ENCODE measurements at regions not wholly inside any gene's neighbourhood (a gene's known extent, or its start where the extent isn't known, plus 50 kb on each side); places are given as distances from the start of the nearest gene placed in this dataset.
A peak's percentile ranks its signal among the peaks of the same experiment; 100 is the strongest.

GRCh38 chr21:35475009-35475408 lies 425.9 kb upstream of the RUNX1 start:
- peaks cover 0 to 12% (median 6%) of the 10 kb centered on the region in 11 donors for H3K9me3 ChIP-seq
- peaks cover 0 to 13% (median 5%) of the 10 kb centered on the region in 7 donors for H3K27me3 ChIP-seq
- H3K4me1 ChIP-seq = peaks cover 0 to 63% (median 0%) of the 10 kb centered on the region in 9 donors
- intact Hi-C loops (cut with DNase I) = no loop called here
- peak overlapping the region in 3 of 10 donors; percentile 36 to 79 (median 54) for H3K27ac ChIP-seq
- TF ChIP-seq CTCF (IDR thresholded peaks at IDR 0.05) = no peak
- H3K36me3 ChIP-seq = no peaks in the 10 kb centered on the region
- no peak overlapping the region for H3K4me3 ChIP-seq
- ATAC-seq = peak in 6 of 8 donors; percentile 45 to 62 (median 54)
- DNase-seq = no peak

GRCh38 chr21:35473496-35473895 lies 424.4 kb upstream of the RUNX1 start:
- peak overlapping the region in 1 of 10 donors; percentile 79 for H3K27ac ChIP-seq
- 83% methylated on average over 1 of the region's 1 CpG for WGBS, 2 donors
- no peak overlapping the region for H3K4me3 ChIP-seq
- peaks cover 0 to 10% (median 3%) of the 10 kb centered on the region in 7 donors for H3K27me3 ChIP-seq
- no peak for TF ChIP-seq CTCF (IDR thresholded peaks at IDR 0.05)
- ATAC-seq = no peak
- no peaks in the 10 kb centered on the region for H3K36me3 ChIP-seq
- intact Hi-C loops (cut with DNase I) = no loop called here
- no peaks in the 10 kb centered on the region for H3K9me3 ChIP-seq
- no peak for DNase-seq
- peaks cover 0 to 57% (median 5%) of the 10 kb centered on the region in 9 donors for H3K4me1 ChIP-seq

- no peak for DNase-seq
- TF ChIP-seq CTCF (IDR thresholded peaks at IDR 0.05) = no peak
- Histone ChIP-seq H3K9me3 (peaks cover 0 to 4% (median 0%) of the 10 kb centered on the region in 11 donors), H3K4me1 (peaks cover 0 to 29% (median 3%) of the 10 kb centered on the region in 9 donors), H3K27ac (no peak overlapping the region), H3K36me3 (no peaks in the 10 kb centered on the region), H3K27me3 (peaks cover 0 to 10% (median 0%) of the 10 kb centered on the region in 7 donors), H3K4me3 (no peak overlapping the region)
- intact Hi-C loops (cut with DNase I) = no loop called here
- 54 to 63% methylated on average over 5 of the region's 5 CpGs for WGBS, 2 donors
- no peak for ATAC-seq
Measured at GRCh38 chr21:35470522-35470921, 421.4 kb upstream of the RUNX1 start.

- no peak overlapping the region for H3K4me3 ChIP-seq
- H3K27ac ChIP-seq = no peak overlapping the region
- WGBS, 2 donors = 76 to 89% methylated on average over 1 of the region's 1 CpG
- DNase-seq (no peak), ATAC-seq (no peak)
- TF ChIP-seq CTCF (IDR thresholded peaks at IDR 0.05) = no peak
- intact Hi-C loops (cut with DNase I) = no loop called here
- peaks cover 0 to 10% (median 0%) of the 10 kb centered on the region in 7 donors for H3K27me3 ChIP-seq
- H3K4me1 ChIP-seq = peaks cover 0 to 21% (median 0%) of the 10 kb centered on the region in 9 donors
- no peaks in the 10 kb centered on the region for H3K36me3 ChIP-seq
- H3K9me3 ChIP-seq = peaks cover 0 to 4% (median 0%) of the 10 kb centered on the region in 11 donors
Measured at GRCh38 chr21:35469498-35469897, 420.4 kb upstream of the RUNX1 start.

Data from heart right ventricle (tissue), 16 donors.